GM19238 (cell line): ENCODE measurements at regions not wholly inside any gene's neighbourhood (a gene's known extent, or its start where the extent isn't known, plus 50 kb on each side); places are given as distances from the start of the nearest gene placed in this dataset.

Source experiments
- DNase-seq: peaks from one replicate; pipeline ENCODE4 v3.0.0; 2011; ENCODE audit warnings: low spot score; ENCODE audit not compliant: insufficient read length

DNA sequence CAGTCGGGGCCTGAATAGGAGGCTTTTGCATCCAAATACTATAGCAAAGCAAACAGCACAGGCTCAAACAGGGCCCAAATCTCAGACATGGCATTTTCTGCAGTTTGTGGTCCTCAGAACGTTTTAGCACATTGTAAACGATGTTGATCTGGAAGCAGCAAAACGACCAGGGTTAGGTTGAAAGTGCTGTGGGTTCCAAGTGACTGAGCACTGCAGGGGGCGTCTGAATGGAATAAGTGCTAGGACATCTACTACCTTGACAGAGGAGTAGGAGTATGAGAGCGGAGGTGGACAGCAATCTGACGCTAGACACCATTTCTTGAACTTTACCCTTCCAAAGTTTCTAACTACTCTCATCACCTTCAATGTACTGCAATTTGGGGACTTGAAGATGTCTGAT is 214.9 kb downstream of the BARHL2 start:
- DNase-seq = no peak

DNA sequence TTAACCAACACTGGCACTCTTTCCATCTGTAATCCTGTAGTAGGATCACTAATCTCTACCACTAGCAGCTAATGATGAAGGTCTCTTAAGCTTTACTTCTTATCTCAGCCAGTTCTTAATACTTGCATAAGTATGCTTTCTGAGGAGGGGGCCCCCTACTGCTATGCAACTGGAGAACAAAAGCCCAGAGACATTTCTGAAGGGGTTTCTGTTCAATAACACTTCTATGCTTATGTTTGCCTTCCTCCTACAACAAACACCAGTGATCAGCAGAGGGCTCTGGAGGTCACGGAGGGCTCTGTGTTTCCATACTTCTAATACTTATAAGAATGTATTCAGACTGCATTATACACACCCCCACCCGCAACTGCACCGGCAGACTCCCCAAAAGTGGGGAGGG is 215.8 kb downstream of the BARHL2 start:
- no peak for DNase-seq

- no peak for DNase-seq
Measured at GRCh38 chr1:90494748-90495282, 222.3 kb downstream of the BARHL2 start.

GRCh38 chr1:90488451-90488850 is 228.7 kb downstream of the BARHL2 start:
- no peak for DNase-seq

GRCh38 chr1:90486996-90487395 is 230.1 kb downstream of the BARHL2 start:
- DNase-seq = no peak

GRCh38 chr1:90486134-90486824 is 230.8 kb downstream of the BARHL2 start:
- no peak for DNase-seq

DNA sequence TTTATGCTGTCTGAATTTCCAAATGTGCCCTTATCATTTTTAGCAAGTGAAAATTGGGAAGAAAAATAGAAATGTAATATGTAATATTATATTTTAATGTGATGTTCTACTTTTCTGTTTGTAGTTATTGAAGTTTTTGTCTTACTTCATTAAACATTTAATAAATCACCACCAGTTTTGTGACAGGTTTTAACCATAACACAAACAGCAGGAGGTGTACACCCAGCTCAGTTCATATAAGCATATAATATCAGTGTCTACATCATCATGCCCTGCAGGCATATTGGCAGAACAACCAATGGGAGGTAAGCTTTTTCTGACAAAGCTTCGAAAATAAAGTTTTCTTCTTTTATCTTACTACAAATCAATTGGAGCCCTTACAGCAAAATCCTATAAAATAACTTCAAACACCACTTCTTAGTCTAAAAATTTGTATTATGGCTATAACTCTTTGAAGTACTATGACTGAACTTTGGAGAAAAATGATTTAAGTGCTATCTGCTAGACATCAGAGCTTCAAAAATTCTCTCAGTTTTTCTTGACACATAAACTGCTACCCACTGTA is 236.7 kb downstream of the BARHL2 start:
- no peak for DNase-seq

DNA sequence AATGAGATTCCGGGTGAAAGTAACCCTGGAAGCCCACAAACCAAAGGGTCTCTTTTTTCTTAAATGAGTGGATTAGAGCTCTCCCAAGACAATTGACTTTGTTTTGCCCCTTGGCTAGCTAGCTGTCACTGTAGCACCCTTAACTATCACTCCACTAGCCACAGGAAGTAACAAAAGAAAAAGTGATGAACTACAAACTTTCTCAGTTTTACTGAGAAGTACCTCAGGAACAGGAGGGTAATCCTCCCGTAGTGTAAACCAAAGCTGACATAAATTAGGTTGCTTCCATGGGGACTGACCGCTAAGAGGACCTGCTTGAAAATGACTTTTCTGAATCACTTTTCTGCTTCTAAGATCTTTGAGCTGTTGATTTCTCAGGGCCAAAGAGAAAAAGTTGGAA is 240.1 kb downstream of the BARHL2 start:
- no peak for DNase-seq

- no peak for DNase-seq
Measured at GRCh38 chr1:90476411-90476810, 240.7 kb downstream of the BARHL2 start.

GRCh38 chr1:90475631-90476030 is 241.5 kb downstream of the BARHL2 start:
- no peak for DNase-seq

DNA sequence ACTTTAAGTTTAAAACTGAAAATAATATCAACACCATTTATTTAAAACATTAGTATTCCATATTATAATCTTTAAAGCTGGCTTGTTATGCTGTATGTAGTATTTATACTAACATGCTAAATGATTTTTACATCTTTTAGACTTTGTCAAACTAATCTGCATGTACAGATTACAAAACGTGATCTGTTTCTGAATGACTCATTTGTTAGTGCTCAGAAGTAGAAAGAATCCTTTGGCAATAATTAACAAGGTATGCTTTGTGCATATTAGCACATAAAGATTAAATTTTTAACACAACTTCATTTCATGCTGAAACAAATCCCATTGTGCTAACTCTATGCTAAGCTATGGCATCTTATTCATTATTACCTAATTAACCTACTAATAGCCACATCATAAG is 242.4 kb downstream of the BARHL2 start:
- DNase-seq = no peak

- no peak for DNase-seq
Measured at GRCh38 chr1:90474158-90474557, 242.9 kb downstream of the BARHL2 start.

DNA sequence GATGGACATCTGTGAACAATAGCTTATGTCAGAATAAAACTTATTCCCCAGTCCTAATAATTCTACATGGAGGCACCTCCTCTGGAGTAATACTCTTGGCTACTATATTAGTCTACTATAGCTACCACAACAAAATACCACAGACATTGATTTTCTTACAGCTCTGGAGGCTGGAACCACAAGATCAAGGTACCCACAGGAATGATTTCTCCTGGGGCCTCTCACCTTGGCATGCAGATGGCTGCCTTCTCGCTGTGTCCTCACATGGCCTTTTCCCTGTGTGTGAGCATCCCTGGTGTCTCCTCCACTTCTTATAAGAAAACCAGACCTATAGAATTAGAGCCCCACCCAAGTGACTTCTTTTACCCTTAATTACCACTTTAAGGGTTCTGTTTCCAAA is 244.3 kb downstream of the BARHL2 start:
- DNase-seq = no peak

DNA sequence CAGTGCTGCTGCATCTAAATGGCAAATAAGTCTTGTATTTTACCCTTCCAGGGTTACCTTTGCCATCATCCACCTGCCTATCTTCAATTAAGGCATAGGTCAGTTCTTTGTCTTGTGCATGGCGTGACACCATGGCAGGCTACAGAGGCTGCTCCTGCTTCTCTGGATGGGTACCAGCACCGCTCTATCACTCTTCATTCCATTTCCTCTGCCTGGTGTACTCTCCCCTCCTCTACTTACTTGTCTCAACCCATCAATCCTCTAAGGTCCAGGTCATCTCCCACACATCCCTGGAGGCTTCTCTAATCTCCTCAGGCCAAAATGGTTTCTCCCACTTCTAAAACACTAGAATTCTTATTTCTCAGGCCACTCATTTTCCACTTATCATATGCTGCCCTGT is 257.5 kb downstream of the BARHL2 start:
- no peak for DNase-seq

DNA sequence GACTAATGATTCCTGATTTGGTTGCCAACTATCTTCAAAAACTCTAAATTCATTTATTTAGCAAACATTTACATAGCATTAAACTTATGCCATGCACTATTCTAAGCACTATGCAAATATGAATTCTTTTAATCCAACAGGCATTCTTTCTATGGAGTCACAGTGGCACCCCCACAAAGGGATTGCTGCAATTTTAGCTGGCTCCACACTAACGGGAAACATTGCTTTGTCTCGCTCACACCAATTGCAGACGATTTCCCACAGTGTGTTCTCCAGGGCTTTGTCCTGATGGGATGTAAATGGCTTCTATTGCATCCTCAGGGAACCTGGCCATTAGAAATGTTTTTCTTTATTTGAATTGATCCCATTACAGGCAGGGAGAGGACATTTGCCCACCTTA is 259.1 kb downstream of the BARHL2 start:
- no peak for DNase-seq

- DNase-seq = no peak
Measured at GRCh38 chr1:90452491-90452890, 264.6 kb downstream of the BARHL2 start.

GRCh38 chr1:90443354-90443753 is 273.7 kb downstream of the BARHL2 start:
- no peak for DNase-seq

DNA sequence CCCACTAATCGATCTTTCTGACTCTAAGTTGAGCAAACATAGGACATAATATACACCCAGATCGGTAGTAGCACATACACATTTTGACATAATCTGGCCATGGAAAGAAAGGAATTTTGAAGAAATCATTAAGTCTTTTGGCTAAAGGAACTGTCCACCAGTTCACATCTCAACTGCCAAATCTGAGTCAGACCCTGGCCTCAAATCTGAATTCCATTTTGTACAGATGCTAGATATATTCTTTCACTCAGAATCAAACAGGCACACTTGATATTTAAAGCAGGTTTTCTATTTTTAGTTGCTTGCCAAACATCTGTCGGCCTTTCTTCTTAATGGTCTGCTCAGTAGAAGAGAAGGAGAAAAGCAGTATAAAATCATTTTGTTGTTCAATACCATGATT is 281.8 kb downstream of the BARHL2 start:
- no peak for DNase-seq

- DNase-seq = no peak
Measured at GRCh38 chr1:90434460-90434859, 282.6 kb downstream of the BARHL2 start.

- DNase-seq = no peak
Measured at GRCh38 chr1:90417126-90417525, 300.0 kb downstream of the BARHL2 start.

DNA sequence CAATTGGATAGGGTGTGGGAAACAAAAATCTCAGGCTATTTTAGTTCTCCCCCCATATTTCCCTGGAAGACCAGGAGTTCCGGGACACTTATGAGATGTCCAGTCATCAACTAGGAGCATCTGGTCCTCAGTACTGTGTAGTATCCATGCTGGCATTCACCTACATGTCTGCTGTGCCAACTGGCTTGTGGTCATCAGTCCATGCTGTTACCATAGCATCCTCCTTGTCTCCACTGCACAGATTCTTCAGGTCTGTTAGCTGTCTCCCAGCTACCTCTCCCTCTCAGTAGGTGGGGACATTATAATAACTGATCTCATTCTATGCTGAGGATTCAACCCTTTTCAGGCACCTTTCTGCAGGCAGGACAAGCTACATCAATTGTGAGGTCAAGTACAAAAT is 302.9 kb downstream of the BARHL2 start:
- no peak for DNase-seq

- no peak for DNase-seq
Measured at GRCh38 chr1:90413519-90413918, 303.6 kb downstream of the BARHL2 start.

- no peak for DNase-seq
Measured at GRCh38 chr1:90412563-90412962, 304.5 kb downstream of the BARHL2 start.
